Left hindlimb (tissue), 1 donor: ENCODE measurements at regions not wholly inside any gene's neighbourhood (a gene's known extent, or its start where the extent isn't known, plus 50 kb on each side); places are given as distances from the start of the nearest gene placed in this dataset.
"Not testable (repeated sequence)": the region's sequence is repeated elsewhere in the genome, so short reads cannot be mapped to it uniquely, and the experiment has no call there.

Experiments
- DNase-seq: peaks from one replicate; pipeline ENCODE4 v3.0.0-alpha.2; 2018

- DNase-seq: no peak
Observed at GRCh38 chr3:151593928-151594327, 133.1 kb upstream of the IGSF10 start.

GRCh38 chr3:151592287-151592686 lies 131.4 kb upstream of the IGSF10 start:
- DNase-seq: no peak

DNA sequence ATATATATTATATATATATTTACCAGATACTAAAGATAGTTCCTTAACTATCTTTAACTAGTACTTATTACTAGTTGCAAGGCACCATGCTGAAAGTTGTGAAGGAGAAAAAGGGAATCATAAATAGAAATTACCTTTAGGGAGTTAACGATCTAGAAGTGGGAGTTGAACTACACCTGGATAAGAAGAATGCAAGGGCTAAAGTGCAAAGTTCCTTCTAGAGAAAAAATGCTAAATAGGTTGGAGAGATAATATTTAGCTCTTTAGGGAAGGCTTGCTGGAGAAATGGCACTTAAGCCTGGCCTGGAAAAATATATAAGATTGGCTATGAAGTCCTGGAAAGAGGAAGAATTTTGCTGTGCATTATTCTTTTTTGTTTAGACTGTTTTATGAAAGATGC lies 130.6 kb upstream of the IGSF10 start:
- DNase-seq: no peak

DNA sequence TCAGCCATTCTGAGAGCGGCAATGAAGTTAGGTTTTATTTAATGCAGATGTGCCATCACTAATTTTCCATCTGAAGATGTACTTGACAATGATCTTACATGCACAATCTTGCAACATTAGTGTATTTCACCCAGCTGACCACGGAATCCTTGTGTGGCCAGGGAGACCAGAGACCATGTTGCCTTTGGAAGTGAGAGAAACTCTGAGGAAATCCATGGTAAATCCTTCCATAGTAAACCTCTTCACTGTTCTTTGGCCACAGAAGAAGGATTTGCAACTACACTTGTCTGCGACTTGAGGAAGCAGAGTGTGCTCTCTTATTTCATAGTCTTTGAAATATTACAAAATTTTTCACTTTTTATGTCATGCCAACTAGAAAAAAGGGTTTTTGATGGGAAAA lies 128.4 kb upstream of the IGSF10 start:
- no peak for DNase-seq

- not testable (repeated sequence) for DNase-seq
Observed at GRCh38 chr3:151587659-151588058, 126.8 kb upstream of the IGSF10 start.

DNA sequence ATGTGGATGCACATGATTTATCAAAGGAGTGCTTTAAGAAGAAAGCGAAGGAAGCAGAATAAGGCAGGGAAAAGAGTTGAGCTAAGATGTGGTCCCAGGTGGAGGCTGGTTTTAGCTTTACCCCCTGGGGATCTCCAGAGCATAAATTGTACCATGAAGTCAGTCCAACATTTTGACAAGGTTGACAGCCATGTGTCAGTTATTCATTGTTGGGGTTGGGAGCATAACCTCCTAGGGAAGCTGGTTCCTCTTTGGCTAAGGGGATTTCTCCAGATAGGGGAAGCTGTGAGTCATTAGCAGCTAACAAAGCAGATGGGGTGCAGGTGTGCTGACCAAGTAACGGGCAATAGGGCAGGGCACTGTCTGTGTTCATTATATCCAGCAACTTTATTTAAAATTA lies 123.7 kb upstream of the IGSF10 start:
- DNase-seq: no peak

DNA sequence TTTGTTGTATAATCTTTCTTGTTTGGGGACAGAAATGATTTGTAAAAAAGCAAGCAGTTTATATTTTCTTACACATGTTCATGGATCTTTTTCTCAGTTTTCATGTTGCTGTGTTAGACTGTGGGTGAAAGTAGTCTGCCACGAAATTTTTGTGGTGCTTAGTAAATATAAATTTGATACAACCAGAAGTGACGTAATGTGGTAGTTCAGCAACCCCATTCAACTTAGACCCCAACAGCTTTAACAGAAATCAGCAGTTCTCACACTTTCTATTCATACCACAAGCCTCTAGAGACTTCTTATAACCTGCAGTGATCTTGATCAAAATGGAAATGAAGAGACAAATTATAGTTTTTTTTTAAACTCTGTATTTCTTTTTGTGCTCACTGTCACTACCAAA lies 120.2 kb upstream of the IGSF10 start:
- DNase-seq: no peak

- DNase-seq: no peak
Observed at GRCh38 chr3:151580591-151580990, 119.7 kb upstream of the IGSF10 start.

- no peak for DNase-seq
Observed at GRCh38 chr3:151579571-151580270, 118.9 kb upstream of the IGSF10 start.

DNA sequence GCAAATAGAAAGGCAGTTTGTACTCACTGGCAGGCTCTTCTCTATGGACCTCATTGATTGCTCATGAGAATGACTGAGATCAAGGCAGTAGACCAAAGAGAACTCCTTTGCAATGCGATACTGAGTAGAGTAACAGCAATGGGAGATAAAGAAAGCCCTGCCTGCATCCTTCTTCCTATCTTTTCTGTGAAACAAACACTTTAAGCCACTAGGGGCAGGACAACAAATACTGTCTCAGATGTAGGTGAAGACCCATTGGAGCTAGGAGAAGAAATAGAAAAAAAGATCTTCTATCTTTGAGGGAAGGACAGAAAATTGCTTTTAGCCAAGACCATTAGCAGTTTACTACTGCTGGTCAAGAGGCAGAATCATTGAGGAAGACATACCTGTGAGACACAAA lies 117.6 kb upstream of the IGSF10 start:
- DNase-seq: no peak

- DNase-seq: no peak
Observed at GRCh38 chr3:151576511-151577137, 115.8 kb upstream of the IGSF10 start.

DNA sequence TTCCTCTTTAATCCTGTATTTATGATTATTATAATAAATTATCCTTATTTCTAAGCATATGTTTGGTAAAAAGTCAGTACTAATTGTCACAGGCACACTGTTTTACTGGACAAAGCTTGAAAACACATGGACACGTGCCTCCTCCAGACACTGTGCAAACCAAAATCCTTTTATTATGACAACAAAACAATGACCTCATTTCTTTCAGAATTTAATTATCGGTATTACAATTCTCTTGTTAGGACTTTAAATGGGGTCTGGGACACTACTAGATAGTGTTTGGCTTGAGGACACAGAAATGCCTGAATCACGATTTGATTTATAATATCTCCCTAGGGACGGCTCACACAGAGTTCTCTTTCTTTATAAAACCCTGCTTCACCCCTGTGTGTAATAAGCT lies 107.3 kb upstream of the IGSF10 start:
- no peak for DNase-seq

DNA sequence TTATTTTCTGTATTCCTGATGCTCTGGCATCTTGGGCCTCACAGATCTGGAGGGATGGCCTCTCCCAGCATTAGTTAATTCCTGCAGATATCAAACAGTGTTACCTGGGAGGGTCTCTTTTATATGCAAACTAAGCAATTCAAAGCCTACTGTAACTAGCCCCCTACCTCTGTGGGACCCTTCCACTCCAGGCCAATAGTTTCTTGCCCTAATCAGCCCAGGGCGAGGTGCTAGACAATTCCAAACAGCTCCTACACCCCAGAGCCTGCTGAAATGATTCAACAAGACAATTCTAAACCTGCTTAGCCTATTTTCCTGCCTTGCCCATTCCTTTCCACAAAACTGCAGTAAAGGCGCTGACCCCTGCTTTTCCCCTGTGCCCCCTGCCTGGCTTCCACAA lies 106.6 kb upstream of the IGSF10 start:
- no peak for DNase-seq

DNA sequence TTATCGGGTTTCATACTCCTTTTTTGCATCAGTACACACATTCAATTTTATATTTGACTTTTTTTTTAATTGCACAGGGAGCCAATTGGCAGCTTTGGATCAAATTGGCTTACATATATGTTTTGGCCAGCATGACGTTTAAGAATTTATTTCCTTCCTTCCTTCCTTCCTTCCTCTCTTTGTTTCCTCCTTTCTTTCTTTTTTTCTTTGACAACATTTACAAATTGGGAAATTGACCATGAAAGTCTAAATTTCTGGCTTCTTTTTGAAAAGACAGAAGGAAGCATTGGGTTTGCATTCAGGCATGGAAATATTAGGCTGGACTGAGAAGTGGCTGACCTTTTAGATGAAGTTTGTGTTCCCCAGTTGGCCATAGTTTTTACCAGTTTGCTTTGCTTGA lies 103.4 kb upstream of the IGSF10 start:
- DNase-seq: no peak

DNA sequence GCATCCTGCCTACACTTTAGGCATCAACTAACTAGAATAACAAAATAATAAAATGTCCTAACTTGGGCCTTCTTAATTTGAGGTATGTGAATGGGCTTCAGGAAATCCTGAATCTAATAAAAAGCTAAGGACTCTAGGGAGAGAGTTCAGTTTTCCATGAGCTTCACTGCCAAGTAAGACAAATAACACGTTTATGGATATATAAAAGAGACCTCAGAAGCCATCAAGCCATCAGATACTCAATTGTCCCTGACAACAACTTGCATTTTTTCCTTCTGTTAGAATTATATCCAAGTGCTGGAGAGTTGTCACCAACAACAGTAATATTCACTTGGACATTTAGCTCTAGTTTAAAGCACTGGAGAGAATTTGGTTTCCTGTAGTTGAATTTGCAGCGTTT lies 102.4 kb upstream of the IGSF10 start:
- DNase-seq: no peak

- DNase-seq: no peak
Observed at GRCh38 chr3:151562891-151563290, 102.0 kb upstream of the IGSF10 start.

- DNase-seq: no peak
Observed at GRCh38 chr3:151561878-151562277, 101.0 kb upstream of the IGSF10 start.

- no peak for DNase-seq
Observed at GRCh38 chr3:151560738-151561137, 99.9 kb upstream of the IGSF10 start.

- DNase-seq: no peak
Observed at GRCh38 chr3:151559736-151560135, 98.9 kb upstream of the IGSF10 start.

- DNase-seq: no peak
Observed at GRCh38 chr3:151558661-151559060, 97.8 kb upstream of the IGSF10 start.

DNA sequence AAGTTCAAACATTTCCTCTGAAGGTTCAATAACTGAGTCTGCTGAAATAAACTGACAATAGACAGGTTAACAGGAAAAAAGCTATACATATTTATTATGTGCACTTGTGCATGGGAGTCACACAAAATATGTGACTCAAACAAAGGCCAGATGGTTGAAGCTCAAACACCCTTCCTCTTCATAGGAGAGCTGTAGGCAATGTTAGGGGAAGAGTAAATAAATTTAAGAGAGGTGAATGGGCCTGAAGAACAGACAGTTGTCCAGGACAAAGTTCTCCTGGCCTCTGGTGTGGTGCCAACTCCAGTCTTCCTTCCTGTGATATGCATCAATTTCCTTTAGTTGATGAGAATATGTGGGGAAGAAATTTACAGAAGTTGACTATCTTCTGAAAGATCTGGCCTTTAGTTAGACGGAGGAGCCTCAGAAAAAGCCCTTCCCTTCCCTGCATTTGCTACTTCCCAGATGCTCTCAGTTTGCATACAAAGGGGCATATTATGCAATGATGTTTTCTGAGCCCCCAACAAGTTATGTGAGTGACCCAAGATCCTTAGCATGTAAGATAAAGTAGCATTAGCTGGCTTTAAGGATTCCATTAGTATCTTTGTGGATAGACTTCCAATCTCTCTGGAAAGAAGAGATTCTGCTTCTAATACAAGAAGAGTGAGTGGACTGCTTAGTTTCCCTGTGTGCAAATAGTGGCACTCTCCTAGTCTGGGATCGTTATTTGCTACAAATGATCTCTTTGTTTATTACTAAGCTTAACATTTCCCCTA lies 96.4 kb upstream of the IGSF10 start:
- DNase-seq: no peak

DNA sequence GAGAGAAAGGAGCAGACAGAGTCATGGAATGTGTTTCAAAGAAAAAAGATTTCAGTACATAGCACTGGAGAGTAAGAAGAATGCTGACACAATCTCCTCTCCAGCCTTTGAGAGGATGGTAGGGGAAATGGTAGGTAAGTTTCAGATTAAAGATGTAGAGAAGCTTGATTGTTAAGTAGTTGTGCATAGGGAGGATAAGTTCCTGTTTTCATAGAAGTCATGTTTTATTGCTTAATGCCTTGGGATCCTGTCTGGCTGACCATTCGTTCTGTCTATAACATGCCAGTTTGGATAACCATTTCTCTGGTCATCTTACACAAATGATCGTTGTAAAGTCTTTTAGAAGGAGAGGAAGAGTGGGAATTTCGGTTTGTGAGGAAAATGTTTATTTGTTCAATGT lies 95.7 kb upstream of the IGSF10 start:
- no peak for DNase-seq

GRCh38 chr3:151555523-151555922 lies 94.7 kb upstream of the IGSF10 start:
- no peak for DNase-seq

GRCh38 chr3:151553888-151554287 lies 93.0 kb upstream of the IGSF10 start:
- DNase-seq: no peak
